NCI-H345 treated with DMSO at 0.1 percent for 48 hours (cell line): ENCODE measurements at regions not wholly inside any gene's neighbourhood (a gene's known extent, or its start where the extent isn't known, plus 50 kb on each side); places are given as distances from the start of the nearest gene placed in this dataset.

ENCODE experiments used
- DNase-seq: peaks from one replicate; lab custom pipeline; 2025; ENCODE audit not compliant: unreplicated experiment; lab: John Stamatoyannopoulos, UW

DNA sequence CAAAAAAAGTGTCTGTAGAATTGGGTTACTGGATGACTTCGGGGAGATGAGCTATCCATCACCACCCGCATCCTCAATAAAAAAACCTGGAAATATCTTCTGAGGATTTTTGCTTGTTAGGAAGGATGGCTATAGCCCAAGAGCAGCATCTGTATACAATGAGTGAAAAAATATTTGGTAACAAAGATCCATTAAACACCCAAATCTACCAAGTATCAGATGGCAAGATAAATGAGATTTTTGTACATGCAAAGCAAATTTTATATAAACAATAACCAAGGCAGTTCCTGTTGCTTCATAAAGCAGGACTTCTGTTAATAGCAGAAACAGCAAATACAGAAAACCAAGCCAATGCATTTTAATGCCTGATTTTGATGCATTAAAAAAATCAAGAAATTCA is 166.6 kb downstream of the SLC28A3 start:
- no peak for DNase-seq

DNA sequence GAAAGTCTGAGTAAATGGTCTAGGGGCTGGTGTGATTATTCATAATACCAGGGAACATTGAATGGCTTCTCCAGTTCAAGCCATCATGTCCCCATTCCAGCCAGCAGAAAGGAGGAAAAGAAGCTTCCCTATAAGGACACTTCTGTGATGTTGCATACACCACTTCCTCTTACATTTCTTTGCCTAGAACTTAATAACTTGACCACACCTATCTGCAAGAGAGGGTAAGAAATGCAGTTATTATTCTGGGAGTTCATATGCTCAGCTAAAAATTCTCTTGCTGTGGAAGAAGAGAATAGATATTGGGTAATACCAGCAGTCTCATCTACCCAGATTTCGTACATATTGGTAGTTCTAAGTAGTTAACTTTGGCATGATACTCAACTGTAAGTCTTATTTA is 166.1 kb downstream of the SLC28A3 start:
- no peak for DNase-seq

DNA sequence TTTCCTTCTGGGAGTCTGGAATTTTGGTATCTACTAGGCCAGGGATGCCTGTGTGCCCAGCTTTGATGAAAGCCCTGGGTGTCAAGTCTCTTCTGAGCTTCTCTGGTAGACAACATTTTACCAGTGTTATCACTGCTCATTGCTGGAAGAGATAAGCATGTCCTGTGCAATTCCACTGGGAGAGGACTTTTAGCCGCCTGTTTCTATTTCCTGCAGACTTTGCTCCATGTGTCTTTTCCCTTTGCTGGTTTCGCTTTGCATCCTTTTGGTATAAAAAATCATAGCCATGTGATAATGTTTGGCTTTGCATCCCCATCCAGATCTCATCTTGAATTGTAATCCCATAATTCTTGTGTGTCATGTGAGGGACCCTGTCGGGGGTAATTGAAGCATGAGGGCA is 163.2 kb downstream of the SLC28A3 start:
- DNase-seq = no peak

DNA sequence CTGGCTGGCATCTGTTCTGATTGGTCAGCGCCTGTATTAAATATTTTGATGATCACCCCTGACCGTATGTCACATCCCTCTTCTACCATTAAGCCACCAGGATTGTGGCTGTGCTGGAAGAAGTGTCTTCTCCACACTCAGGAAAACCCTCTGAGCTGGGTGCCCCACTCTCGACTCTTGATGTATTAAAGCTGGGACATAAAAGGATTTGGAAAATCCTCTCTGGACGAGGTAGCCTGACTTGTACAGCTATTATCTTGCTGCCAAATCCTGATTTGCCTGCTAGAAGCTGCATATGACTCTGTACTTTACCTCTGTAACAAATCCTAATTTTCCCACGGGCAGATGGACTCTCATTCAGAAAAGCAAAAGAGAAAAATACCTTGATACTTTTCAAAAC is 161.0 kb downstream of the SLC28A3 start:
- no peak for DNase-seq

DNA sequence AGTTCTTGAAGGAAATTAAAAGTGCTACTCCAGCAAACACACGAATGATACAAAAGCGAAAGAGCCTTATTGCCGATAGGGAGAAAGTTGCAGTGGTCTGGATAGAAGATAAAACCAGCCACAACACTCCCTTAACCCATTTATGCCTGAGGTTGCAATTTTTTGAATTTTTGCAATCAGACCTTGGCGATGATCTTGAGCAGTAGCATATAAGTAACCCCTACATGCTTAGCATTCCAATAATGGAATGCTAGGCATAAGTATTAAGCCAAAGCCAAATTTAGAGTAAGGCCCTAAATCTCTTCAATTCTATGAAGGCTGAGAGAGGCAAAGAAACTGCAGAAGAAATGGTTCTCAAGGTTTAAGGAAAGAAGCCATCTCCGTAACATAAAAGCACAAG is 153.5 kb downstream of the SLC28A3 start:
- no peak for DNase-seq

DNA sequence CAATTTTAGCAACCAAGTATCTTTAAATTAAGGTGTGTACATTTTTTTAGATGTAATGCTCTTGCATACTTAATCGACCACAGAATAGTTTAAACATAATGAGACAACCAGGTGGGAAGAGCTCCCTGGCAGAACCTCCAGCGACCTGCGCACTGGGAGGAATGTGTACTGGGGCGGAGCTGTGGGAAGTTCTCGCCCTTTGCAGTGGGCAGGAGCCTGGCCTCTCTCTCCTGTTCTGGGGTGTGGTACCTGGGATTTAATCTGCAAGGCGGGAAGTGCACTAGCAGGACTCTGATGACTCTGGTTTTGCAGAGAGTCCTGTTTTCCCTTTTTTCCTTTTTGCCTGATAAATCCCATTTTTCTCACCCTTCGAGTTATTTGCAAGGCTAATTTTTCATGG is 150.7 kb downstream of the SLC28A3 start:
- no peak for DNase-seq

DNA sequence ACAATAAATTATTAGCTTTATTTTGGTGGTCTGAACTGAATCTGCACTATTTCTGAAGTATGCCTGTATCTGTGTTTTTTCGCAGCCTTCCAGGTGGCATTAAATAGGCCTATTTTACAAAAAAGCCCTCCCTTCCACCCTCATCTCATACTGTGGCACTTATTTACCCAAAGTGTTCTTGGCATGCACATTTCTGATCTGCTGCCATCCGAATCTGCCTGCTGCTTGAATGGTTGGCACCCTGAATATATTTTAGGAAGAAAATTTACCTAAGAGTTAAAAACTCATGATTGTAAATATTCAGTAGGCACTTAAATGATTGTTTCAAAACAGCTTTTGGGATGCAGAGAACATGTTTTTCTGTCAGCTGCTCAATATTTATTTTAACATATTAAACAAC is 150.1 kb downstream of the SLC28A3 start:
- no peak for DNase-seq

DNA sequence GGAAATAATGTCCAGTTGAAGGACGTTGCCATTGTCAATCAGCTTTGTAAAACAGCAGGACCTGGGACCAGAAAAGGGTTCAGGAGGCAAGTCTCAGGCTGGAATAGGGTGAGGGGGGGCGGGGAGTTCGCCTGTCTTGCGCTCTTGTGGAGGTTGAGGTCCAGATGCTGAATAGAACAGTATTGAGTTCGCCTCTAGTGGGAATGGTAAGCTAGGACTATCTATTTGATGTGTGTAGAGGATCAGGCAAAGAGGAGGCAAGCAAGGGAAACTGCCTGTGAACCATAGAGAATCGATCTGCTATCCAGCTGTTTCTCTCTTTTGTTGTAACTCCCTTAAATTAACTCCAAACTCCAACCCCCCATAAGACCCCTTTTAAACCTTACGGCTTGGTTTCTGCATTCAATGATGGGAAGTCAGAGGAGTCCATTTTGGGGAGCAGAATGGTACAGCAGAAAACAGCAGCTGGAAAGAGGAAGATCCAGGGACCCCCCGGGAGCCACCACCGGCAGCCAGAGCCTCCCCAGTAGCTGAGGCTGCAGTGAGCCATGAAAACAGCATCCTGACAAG is 133.7 kb downstream of the SLC28A3 start:
- no peak for DNase-seq

DNA sequence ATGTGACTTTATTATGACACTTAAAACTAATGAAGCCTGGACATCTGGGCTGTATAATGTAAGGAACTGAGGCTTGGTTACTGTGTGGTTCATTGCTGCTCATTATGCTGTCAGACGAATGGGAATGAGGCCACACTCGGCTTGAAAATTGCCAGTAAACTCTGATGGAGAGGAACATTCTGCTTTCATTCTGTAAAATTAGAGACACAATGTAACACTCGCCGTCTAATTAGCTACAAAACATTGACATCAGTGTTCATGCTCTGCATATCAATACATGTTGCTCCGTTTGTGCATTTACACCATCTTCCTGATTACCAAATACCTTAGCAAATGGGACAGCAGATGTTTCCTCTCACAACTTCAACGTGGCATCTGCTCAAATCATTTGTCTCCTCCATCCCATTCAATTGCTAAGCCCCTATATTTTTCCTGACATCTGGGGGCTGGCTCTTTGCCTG is 133.0 kb downstream of the SLC28A3 start:
- no peak for DNase-seq

DNA sequence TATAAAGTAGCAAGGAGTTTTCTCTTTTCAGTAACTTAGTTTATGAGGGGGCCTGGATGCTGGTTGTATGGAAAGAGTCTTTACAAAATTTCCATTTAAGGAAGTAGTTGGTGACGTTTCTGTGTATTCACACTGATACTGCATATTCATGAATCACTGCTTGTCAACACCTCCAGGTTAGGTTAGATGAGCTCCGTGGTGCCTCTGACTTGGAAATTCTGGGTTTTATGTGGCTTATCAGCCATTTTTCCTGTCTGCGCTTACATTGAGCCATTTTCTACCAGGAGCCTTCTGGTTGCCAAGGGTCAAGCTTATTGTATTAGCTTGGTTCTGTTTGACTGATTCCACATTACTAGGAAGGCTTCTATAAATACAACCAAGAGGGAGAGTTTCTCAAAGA is 128.3 kb downstream of the SLC28A3 start:
- no peak for DNase-seq

DNA sequence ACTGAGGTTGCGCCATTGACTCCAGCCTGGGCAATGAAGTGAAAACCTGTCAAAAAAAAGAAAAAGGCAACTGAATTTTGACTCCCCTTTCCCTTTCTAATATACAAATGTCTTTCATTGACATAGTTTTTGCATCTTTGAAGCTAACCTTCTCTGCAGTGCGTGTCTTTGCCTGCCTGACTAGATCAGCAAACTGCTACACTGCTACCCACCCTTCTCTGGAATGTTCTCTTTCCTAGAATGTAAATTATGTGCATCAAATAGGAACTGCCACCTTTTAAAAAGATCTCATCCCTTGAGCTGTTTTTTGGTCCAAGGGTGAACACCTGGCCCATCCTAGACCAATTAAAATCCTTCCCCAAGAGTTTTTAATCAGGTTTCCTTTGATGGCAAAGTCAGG is 127.6 kb downstream of the SLC28A3 start:
- no peak for DNase-seq

DNA sequence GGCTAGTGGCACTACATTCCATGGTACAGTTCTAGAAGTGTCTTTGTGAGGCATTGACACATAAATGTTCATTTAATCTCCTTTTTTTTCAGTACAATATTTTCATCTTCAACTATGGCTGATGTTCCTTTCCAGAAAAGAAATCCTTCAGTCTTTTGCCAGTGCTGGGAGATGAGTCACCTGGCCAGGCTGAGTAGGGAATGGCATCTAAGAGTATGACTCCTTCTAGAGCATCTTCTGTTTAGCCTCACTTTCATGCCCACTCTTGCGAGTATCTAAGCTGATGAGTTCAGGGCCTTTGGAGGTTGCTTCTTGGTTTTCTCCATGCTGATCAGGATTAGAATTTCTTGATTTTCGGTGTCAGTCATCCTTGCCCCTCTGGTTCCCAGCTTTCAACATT is 124.4 kb downstream of the SLC28A3 start:
- DNase-seq = no peak

DNA sequence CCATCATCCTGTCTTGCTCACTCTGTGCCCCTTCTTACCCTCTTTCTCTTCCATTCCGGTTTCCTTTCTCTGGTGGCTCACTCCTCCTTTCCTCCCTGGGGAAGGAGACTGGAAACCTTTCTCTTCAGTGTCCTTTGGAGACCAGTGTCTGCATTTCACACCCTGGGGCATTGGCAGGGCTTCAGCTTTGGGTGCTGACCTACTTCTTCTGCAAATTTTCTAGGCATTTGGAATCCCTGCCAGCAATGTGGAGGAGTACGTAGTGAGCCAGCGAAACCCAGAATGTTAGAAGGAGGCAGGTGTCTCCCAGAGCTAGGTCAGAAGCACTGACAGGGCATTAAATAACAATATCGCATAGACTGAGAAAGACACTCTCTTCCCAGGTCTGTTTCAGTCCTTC is 122.2 kb downstream of the SLC28A3 start:
- no peak for DNase-seq

DNA sequence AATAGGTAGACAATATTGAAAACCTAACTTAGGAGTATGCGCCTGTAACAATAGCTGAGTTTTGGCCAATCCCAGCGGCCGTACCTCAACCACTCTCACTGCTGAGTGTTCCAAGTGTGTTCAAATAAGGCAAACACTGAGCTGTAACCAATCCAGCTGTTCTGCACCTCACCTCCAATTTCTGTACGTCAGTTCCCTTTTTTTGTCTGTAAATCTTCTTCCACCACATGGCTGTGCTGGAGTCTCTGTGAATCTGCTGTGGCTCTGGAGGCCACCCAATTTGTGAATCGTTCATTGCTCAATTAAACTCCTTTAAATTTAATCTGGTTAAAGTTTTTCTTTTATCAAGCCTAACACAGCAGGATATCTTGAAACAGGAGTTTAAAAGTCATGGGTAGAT is 116.3 kb downstream of the SLC28A3 start:
- DNase-seq = no peak
